ENCODE measurements at regions not wholly inside any gene's neighbourhood (a gene's known extent, or its start where the extent isn't known, plus 50 kb on each side); places are given as distances from the start of the nearest gene placed in this dataset.

DNA sequence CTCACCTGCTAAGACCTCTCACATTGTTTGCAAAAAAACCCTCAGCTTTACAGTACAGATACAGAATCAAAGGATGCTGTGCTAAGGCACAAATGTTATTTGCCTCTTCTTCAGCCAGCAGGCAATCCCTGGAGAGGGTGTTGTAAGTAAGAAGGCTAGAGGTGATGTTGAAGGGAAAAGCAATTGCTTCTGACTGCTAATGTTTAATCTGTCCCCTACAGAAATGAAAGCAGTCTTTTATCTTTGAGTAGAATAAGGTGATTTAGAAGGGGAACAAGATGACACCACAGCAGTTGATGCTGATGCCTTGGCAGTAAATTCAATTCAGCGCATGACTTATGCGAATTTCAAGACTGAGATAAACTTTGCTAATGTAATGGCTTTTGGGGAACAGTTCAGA lies 1064.8 kb upstream of the IGFBP7 start:
- TF ChIP-seq, protein P1, sequence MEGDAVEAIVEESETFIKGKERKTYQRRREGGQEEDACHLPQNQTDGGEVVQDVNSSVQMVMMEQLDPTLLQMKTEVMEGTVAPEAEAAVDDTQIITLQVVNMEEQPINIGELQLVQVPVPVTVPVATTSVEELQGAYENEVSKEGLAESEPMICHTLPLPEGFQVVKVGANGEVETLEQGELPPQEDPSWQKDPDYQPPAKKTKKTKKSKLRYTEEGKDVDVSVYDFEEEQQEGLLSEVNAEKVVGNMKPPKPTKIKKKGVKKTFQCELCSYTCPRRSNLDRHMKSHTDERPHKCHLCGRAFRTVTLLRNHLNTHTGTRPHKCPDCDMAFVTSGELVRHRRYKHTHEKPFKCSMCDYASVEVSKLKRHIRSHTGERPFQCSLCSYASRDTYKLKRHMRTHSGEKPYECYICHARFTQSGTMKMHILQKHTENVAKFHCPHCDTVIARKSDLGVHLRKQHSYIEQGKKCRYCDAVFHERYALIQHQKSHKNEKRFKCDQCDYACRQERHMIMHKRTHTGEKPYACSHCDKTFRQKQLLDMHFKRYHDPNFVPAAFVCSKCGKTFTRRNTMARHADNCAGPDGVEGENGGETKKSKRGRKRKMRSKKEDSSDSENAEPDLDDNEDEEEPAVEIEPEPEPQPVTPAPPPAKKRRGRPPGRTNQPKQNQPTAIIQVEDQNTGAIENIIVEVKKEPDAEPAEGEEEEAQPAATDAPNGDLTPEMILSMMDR (IDR thresholded peaks at IDR 0.05) = no peak
- DNase-seq (ENCODE audit: low spot score) = no peak
- ATAC-seq (ENCODE audit: low FRiP score) = no peak

DNA sequence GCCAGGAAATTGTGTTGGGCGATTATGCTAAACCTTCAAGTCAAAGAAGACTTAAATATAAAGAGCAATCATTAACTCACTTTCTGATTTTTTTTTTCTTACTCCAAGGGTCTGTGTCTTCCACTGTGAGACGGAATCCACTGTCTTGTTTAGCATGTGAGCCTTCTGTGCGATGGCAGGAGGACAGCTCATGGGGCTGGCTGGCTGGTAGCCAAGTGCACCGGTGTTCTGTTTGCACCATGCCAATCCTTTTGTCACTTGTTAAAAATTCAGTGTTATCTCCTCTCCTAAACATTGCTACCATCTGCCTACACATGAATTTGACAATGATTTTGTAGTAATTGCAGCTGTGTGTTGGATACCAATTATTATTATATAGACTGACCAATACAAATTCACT lies 1056.3 kb upstream of the IGFBP7 start:
- no peak for DNase-seq (ENCODE audit: low spot score)
- ATAC-seq (ENCODE audit: low FRiP score) = no peak

DNA sequence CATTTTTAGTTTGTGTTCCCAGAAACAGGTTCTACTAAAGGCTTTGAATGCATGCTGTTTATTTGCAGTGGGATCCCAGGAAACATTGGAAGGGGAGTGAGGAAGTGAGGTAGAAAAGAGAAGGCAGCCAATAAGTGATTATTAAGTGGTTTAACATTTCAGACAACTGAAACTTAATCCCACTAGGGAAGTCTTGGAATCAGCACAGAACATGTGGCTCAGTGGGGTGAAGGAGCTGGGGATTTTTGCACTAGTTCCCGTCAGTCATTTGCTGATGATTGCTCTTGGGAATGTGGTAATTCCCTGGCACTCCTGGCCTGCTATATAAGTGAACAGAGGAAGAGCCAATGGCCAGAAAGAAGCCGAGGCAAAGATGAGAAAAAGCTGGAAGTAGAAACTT lies 1053.0 kb upstream of the IGFBP7 start:
- ATAC-seq (ENCODE audit: low FRiP score) = no peak
- no peak for DNase-seq (ENCODE audit: low spot score)
- TF ChIP-seq, protein P1 (IDR thresholded peaks at IDR 0.05) = no peak

More for the DNA sequence above, 1056.3 kb upstream of the IGFBP7 start:
- TF ChIP-seq, protein P1 (IDR thresholded peaks at IDR 0.05) = no peak

DNA sequence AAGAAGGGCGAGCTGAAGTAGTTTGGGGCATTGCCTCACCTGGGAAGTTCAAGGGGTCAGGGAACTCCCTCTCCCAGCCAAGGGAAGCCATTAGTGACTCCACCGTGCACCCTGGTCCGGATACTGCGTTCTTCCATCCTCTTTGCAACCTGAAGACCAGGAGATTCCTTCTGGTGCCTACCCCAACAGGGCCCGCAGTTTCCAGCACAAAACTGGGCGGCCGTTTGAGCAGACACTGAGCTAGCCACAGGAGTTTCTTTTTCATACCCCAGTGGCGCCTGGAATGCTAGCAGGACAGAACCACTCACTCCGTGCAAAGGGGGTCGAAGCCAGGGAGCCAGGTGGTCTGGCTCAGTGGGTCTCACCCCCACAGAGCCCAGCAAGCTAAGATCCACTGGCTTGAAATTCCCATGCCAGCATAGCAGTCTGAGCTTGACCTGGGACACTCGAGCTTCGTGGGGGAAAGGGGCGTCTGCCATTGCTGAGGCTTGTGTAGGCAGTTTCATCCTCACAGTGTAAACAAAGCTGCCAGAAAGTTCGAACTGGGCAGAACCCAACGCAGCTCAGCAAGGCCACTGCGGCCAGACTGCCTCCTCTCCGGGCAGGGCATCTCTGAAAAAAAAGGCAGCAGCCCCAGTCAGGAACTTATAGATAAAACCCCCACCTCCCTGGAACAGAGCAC lies 1039.4 kb upstream of the IGFBP7 start:
- ATAC-seq (ENCODE audit: low FRiP score) (no peak), DNase-seq (ENCODE audit: low spot score) (no peak)
- TF ChIP-seq, protein P1 (IDR thresholded peaks at IDR 0.05) = no peak

DNA sequence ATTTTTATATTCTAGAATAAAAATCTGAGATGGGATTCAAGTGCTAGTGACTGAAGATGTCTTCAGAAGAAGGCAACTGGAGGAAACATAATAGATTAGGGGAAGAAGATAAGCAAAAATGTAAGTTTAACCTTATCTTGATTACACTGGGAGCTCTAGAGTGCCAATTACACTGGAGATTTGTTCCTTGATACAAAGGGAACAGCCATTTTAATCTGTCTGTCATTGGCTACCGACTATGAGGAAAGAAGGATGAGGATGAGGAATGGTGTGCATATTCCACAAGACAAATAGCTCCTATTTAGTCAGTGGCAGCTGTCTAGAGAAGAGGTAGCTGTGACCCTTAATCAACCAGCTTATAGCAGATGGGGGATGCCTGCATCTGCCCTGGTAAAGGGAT lies 1034.5 kb upstream of the IGFBP7 start:
- ATAC-seq (ENCODE audit: low FRiP score) (no peak), DNase-seq (ENCODE audit: low spot score) (no peak)
- TF ChIP-seq, protein P1 (IDR thresholded peaks at IDR 0.05) = no peak

DNA sequence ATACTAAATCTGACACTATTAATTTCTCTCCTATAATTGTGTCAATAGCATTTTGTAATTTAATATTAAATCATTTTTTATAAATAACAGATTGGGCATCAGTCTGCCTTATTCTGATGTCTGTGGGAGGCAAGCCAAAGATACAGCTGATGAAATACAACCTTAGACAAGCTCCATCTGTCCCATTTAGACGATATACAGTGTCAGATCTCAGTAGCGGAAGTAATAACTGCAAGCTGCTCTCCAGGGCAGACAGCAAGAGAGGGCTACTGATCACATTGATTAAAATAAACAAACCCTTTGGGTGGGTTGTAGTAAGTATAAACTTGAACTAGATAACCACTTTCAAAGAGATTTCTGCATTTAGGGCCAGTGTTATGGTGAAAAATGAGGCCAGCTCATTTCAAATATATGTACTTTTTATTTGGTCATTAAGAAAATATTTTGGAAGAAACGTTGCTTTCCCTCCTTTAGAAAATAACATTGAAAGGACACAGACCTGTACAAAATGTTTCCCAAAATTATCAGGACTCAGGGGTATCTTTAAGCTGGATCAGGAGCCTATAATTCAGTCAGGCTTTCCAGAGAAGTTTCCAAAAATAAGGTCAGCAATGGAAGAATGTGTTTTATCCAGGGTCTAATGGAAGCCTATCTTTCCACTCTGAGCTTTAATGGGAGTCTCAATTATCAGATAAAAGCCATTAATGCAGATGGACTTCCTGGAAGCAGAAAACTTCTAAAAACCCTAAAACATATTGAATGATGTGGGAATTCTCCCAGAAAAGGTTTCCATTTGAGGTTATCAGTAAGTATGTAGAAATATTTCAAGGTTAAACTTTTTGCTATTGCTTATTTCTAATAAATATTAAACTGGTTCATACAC lies 1028.8 kb upstream of the IGFBP7 start:
- no peak for ATAC-seq (ENCODE audit: low FRiP score)
- no peak for DNase-seq (ENCODE audit: low spot score)
- TF ChIP-seq, protein P1 (IDR thresholded peaks at IDR 0.05) = no peak

Data from omental fat pad (tissue), 3 donors.